ENCODE measurements at regions not wholly inside any gene's neighbourhood (a gene's known extent, or its start where the extent isn't known, plus 50 kb on each side); places are given as distances from the start of the nearest gene placed in this dataset.
A peak's percentile ranks its signal among the peaks of the same experiment; 100 is the strongest.

DNA sequence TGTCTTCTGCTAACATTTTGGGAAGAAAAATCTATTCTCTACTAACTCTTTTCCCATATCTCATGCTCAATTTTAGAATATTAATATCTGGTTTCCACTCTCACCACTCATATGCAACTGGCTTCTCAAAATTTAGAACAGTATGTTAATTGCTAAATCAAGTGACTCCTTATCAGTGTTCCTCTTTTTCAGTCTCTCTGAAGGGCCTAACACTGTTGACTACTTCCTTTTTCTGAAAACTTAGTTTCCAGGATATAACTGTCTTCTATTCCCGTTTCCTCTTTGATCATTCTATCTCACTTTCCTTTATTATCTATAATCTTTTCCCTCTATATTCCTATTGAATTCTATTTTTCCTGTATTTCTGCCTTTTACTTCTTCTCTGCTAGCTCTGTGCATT, 1717.2 kb upstream of the C9orf72 start:
- Histone ChIP-seq H3K9me2 (ENCODE audit: low read depth, low read length) (no peaks in the 10 kb centered on the region), H3K4me1 (ENCODE audit: insufficient read depth, low read length, severe bottlenecking) (peaks cover 9% of the 10 kb centered on the region), H3K27ac (ENCODE audit: low read depth, low read length, poor library complexity, severe bottlenecking) (peak overlapping the region; percentile 13), H3K9ac (ENCODE audit: low read length) (no peak overlapping the region), H3K79me2 (ENCODE audit: insufficient read depth, low read length) (no peaks in the 10 kb centered on the region), H3K9me3 (ENCODE audit: low read length) (0 out of 2 replicates have a peak, but pooled peaks cover 3% of the 10 kb centered on the region), H3K36me3 (ENCODE audit: insufficient read depth, low read length) (no peaks in the 10 kb centered on the region), H3K4me3 (ENCODE audit: low read depth, low read length, poor library complexity, severe bottlenecking) (no peak overlapping the region), H3K27me3 (ENCODE audit: insufficient read depth, low read length) (no peaks in the 10 kb centered on the region), H3F3A (ENCODE audit: insufficient read depth, low read length) (no peaks in the 10 kb centered on the region), H4K20me1 (ENCODE audit: insufficient read depth, low read length) (no peaks in the 10 kb centered on the region), H2AFZ (ENCODE audit: low read length) (no peak overlapping the region), H3K4me2 (ENCODE audit: low read length) (no peak overlapping the region)
- no peak for TF ChIP-seq EZH2 (IDR thresholded peaks at IDR 0.05; ENCODE audit: borderline replicate concordance, low read length)
- TF ChIP-seq, protein P1, sequence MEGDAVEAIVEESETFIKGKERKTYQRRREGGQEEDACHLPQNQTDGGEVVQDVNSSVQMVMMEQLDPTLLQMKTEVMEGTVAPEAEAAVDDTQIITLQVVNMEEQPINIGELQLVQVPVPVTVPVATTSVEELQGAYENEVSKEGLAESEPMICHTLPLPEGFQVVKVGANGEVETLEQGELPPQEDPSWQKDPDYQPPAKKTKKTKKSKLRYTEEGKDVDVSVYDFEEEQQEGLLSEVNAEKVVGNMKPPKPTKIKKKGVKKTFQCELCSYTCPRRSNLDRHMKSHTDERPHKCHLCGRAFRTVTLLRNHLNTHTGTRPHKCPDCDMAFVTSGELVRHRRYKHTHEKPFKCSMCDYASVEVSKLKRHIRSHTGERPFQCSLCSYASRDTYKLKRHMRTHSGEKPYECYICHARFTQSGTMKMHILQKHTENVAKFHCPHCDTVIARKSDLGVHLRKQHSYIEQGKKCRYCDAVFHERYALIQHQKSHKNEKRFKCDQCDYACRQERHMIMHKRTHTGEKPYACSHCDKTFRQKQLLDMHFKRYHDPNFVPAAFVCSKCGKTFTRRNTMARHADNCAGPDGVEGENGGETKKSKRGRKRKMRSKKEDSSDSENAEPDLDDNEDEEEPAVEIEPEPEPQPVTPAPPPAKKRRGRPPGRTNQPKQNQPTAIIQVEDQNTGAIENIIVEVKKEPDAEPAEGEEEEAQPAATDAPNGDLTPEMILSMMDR (IDR thresholded peaks at IDR 0.05; ENCODE audit: low read length), result no peak

DNA sequence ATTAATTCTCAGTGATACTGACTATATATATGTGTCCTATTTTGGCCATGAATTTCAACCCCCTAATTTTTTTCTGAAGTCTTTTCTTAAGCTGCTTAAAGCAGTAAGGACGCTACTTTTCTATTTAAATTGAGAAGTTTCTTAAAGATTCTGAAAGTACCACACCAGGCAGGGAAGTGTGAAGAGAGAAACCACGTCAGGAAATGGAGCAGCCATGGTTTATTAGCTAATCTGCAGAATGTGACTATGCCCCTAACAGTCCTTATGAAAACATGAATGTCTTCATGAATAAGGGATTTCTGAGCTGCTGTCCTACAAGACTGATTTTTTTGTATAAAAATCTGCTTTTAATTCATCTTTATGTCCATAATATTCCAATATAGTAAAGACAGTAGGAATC, 1724.3 kb upstream of the C9orf72 start:
- no peak overlapping the region for H3K9ac ChIP-seq (ENCODE audit: low read length)
- H3K9me3 ChIP-seq (ENCODE audit: low read length), result 0 out of 2 replicates have a peak, but pooled peaks cover 3% of the 10 kb centered on the region
- H4K20me1 ChIP-seq (ENCODE audit: insufficient read depth, low read length), result no peaks in the 10 kb centered on the region
- no peaks in the 10 kb centered on the region for H3F3A ChIP-seq (ENCODE audit: insufficient read depth, low read length)
- H3K36me3 ChIP-seq (ENCODE audit: insufficient read depth, low read length), result no peaks in the 10 kb centered on the region
- 0 out of 2 replicates have a peak overlapping the region, but pooled peaks have one; percentile 39 for H2AFZ ChIP-seq (ENCODE audit: low read length)
- H3K4me1 ChIP-seq (ENCODE audit: insufficient read depth, low read length, severe bottlenecking), result no peaks in the 10 kb centered on the region
- no peak overlapping the region for H3K4me3 ChIP-seq (ENCODE audit: low read depth, low read length, poor library complexity, severe bottlenecking)
- TF ChIP-seq EZH2 (IDR thresholded peaks at IDR 0.05; ENCODE audit: borderline replicate concordance, low read length), result no peak
- TF ChIP-seq, protein P1 (IDR thresholded peaks at IDR 0.05; ENCODE audit: low read length), result no peak
- H3K27ac ChIP-seq (ENCODE audit: low read depth, low read length, poor library complexity, severe bottlenecking), result no peak overlapping the region
- H3K79me2 ChIP-seq (ENCODE audit: insufficient read depth, low read length), result no peaks in the 10 kb centered on the region
- no peak overlapping the region for H3K4me2 ChIP-seq (ENCODE audit: low read length)
- no peaks in the 10 kb centered on the region for H3K9me2 ChIP-seq (ENCODE audit: low read depth, low read length)
- no peaks in the 10 kb centered on the region for H3K27me3 ChIP-seq (ENCODE audit: insufficient read depth, low read length)

DNA sequence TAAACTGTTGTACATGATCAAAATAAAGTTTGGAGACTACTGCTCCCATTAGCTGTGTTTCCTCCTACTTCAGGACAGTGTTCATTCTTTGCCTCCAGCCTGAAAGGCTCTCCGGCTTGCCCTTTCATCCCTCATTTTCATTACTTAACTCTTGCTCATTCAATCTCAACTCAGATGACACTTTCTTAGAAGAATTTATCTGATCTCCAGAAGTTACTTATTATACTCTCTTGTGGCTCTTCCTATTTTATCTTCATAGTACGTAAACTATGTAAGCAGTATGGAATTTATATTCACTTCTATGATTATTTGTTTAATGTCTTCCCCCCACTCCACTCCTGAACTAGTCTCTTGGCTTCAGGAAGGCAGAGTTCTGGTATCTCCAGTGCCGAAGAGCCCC, 1737.9 kb upstream of the C9orf72 start:
- Histone ChIP-seq H3K9ac (ENCODE audit: low read length) (no peak overlapping the region), H3K79me2 (ENCODE audit: insufficient read depth, low read length) (no peaks in the 10 kb centered on the region), H3K36me3 (ENCODE audit: insufficient read depth, low read length) (no peaks in the 10 kb centered on the region; the same call in 1 of the 2 replicates), H3K9me3 (ENCODE audit: low read length) (no peaks in the 10 kb centered on the region), H2AFZ (ENCODE audit: low read length) (no peak overlapping the region), H3K27ac (ENCODE audit: low read depth, low read length, poor library complexity, severe bottlenecking) (no peak overlapping the region), H3K4me1 (ENCODE audit: insufficient read depth, low read length, severe bottlenecking) (no peaks in the 10 kb centered on the region), H3K27me3 (ENCODE audit: insufficient read depth, low read length) (no peaks in the 10 kb centered on the region), H3K9me2 (ENCODE audit: low read depth, low read length) (no peaks in the 10 kb centered on the region), H3K4me3 (ENCODE audit: low read depth, low read length, poor library complexity, severe bottlenecking) (no peak overlapping the region), H4K20me1 (ENCODE audit: insufficient read depth, low read length) (no peaks in the 10 kb centered on the region), H3F3A (ENCODE audit: insufficient read depth, low read length) (no peaks in the 10 kb centered on the region; the same call in 1 of the 2 replicates), H3K4me2 (ENCODE audit: low read length) (no peak overlapping the region)
- TF ChIP-seq, protein P1 (IDR thresholded peaks at IDR 0.05; ENCODE audit: low read length), result no peak
- TF ChIP-seq EZH2 (IDR thresholded peaks at IDR 0.05; ENCODE audit: borderline replicate concordance, low read length), result no peak
